Adrenal gland (tissue), 9 donors: ENCODE measurements at regions not wholly inside any gene's neighbourhood (a gene's known extent, or its start where the extent isn't known, plus 50 kb on each side); places are given as distances from the start of the nearest gene placed in this dataset.
"Not testable (repeated sequence)": the region's sequence is repeated elsewhere in the genome, so short reads cannot be mapped to it uniquely, and the experiment has no call there.

ENCODE experiments used
- DNase-seq, 7 donors: peaks; one replicate each; pipeline ENCODE4 v3.0.0-alpha.2; 2019 to 2020
- H3K27ac ChIP-seq, 5 donors: fragments of 200-600 bp; sonication (generic) in 4 of 5; 1 replicate in 3 of 5; 2 replicates in 2 of 5; pipeline versions ENCODE4 v1.5.1 to v1.8.0; 2016 to 2020; ENCODE audit warnings: mild to moderate bottlenecking in 1 of 5
- H3K27me3 ChIP-seq: fragments of 200-600 bp; 2 replicates; pipeline ENCODE4 v1.8.0; 2021
- H3K36me3 ChIP-seq, 2 donors: fragments of 200-600 bp; replicated peaks in 1 of 2; 1 replicate in 1 of 2; 2 replicates in 1 of 2; pipeline versions ENCODE4 v1.5.1 to v1.8.0; 2018 to 2022
- H3K4me1 ChIP-seq, 2 donors: fragments of 200-600 bp; replicated peaks in 1 of 2; 1 replicate in 1 of 2; 2 replicates in 1 of 2; pipeline versions ENCODE4 v1.5.1 to v1.8.0; 2018 to 2021
- H3K4me3 ChIP-seq, 4 donors: fragments of 200-600 bp; sonication (generic) in 3 of 4; one replicate each; pipeline ENCODE4 v1.5.1; 2016 to 2018
- H3K9me3 ChIP-seq, 3 donors: fragments of 200-600 bp; sonication (generic) in 1 of 3; replicated peaks in 1 of 3; 1 replicate in 2 of 3; 2 replicates in 1 of 3; pipeline versions ENCODE4 v1.5.1 to v1.8.0; 2016 to 2021
- CTCF ChIP-seq, 6 experiments: fragments of 450-650 bp in 4 of 6; fragments of 200-600 bp in 2 of 6; sonication (generic) in 1 of 6; IDR thresholded peaks; 1 replicate in 5 of 6; 2 replicates in 1 of 6; pipeline versions ENCODE4 v1.5.1 to v1.8.0; 2016 to 2021; ENCODE audit warnings: antibody characterized with exemption in 6 of 6, mild to moderate bottlenecking in 2 of 6, moderate library complexity in 1 of 6
- POLR2A ChIP-seq, 2 donors: fragments of 450-650 bp; IDR thresholded peaks; one replicate each; pipeline ENCODE4 v1.6.1; 2017; ENCODE audit warnings: antibody characterized with exemption in 2 of 2, mild to moderate bottlenecking in 2 of 2, moderate library complexity in 1 of 2
- WGBS, 4 donors: extraction: QIAGEN DNeasy Blood & Tissue Kit in 2 of 4; methylation state at CpG; one replicate each; pipeline versions ENCODE4 v1.1.5 to v1.1.7; 2013 to 2017; 5-methylcytosine and 5-hydroxymethylcytosine counted together
- intact Hi-C, 2 donors: fragments of 100-400 bp; cut with DNase I; formaldehyde crosslinking; loops; one replicate each; pipeline versions ENCODE4 v1.14.1 to v1.15.0; 2022 to 2023
- donor health status: healthy with polysubstance abuse.
- donor health status: Bipolar disorder and iron deficiency.
- donor health status: DM: yes; HTN: yes; CAD: no.
- donor health status: DM: no; HTN: no; CAD: no.
- donor health status: DM: no; HTN: no; CAD: no.

GRCh38 chr11:97772705-97773104 lies 1248.0 kb upstream of the CNTN5 start:
- no peak for TF ChIP-seq CTCF (IDR thresholded peaks at IDR 0.05)
- TF ChIP-seq POLR2A (IDR thresholded peaks at IDR 0.05) = no peak
- intact Hi-C loops = no loop called here
- H3K4me3 ChIP-seq = no peak overlapping the region
- no peaks in the 10 kb centered on the region for H3K27me3 ChIP-seq
- whole genome bisulfite sequencing, 4 donors = 54 to 58% (median 55%) methylated on average over 5 of the region's 5 CpGs
- H3K27ac ChIP-seq = no peak overlapping the region
- DNase-seq = no peak
- no peaks in the 10 kb centered on the region for H3K9me3 ChIP-seq
- no peaks in the 10 kb centered on the region for H3K4me1 ChIP-seq
- H3K36me3 ChIP-seq = no peaks in the 10 kb centered on the region

GRCh38 chr11:97784388-97784787 lies 1236.4 kb upstream of the CNTN5 start:
- H3K4me1 ChIP-seq, DNase-seq, H3K36me3 ChIP-seq, intact Hi-C loops, H3K27me3 ChIP-seq, H3K9me3 ChIP-seq, H3K4me3 ChIP-seq, H3K27ac ChIP-seq: not testable (repeated sequence)
- WGBS, 4 donors = 74 to 93% (median 80%) methylated on average over 4 of the region's 4 CpGs

- intact Hi-C loops = no loop called here
- Histone ChIP-seq H3K27me3 (no peaks in the 10 kb centered on the region), H3K9me3 (peaks cover 0 to 4% (median 0%) of the 10 kb centered on the region in 3 donors), H3K4me3 (no peak overlapping the region), H3K36me3 (no peaks in the 10 kb centered on the region), H3K27ac (no peak overlapping the region), H3K4me1 (no peaks in the 10 kb centered on the region)
- no peak for TF ChIP-seq POLR2A (IDR thresholded peaks at IDR 0.05)
- TF ChIP-seq CTCF (IDR thresholded peaks at IDR 0.05) = no peak
- DNase-seq = no peak
- WGBS, 4 donors = 80 to 89% (median 86%) methylated on average over 3 of the region's 3 CpGs
These were observed 1233.8 kb upstream of the CNTN5 start for GRCh38 chr11:97786961-97787360.

GRCh38 chr11:97794876-97795275 lies 1225.9 kb upstream of the CNTN5 start:
- H3K4me3 ChIP-seq = no peak overlapping the region
- DNase-seq = no peak
- intact Hi-C loops = no loop called here
- WGBS, 4 donors = 53 to 73% (median 68%) methylated on average over 2 of the region's 2 CpGs
- H3K27me3 ChIP-seq = no peaks in the 10 kb centered on the region
- no peaks in the 10 kb centered on the region for H3K36me3 ChIP-seq
- TF ChIP-seq CTCF (IDR thresholded peaks at IDR 0.05) (no peak), POLR2A (IDR thresholded peaks at IDR 0.05) (no peak)
- no peaks in the 10 kb centered on the region for H3K4me1 ChIP-seq
- H3K27ac ChIP-seq = no peak overlapping the region
- no peaks in the 10 kb centered on the region for H3K9me3 ChIP-seq

GRCh38 chr11:97800891-97801290 lies 1219.9 kb upstream of the CNTN5 start:
- Histone ChIP-seq H3K36me3 (no peaks in the 10 kb centered on the region), H3K4me1 (no peaks in the 10 kb centered on the region), H3K27ac (no peak overlapping the region), H3K4me3 (no peak overlapping the region), H3K9me3 (no peaks in the 10 kb centered on the region), H3K27me3 (no peaks in the 10 kb centered on the region)
- no peak for DNase-seq
- TF ChIP-seq POLR2A (IDR thresholded peaks at IDR 0.05) (no peak), CTCF (IDR thresholded peaks at IDR 0.05) (no peak)
- intact Hi-C loops = no loop called here
- 83 to 92% (median 86%) methylated on average over 3 of the region's 3 CpGs for WGBS, 4 donors
